Upper lobe of left lung (tissue), 4 donors: ENCODE measurements at regions not wholly inside any gene's neighbourhood (a gene's known extent, or its start where the extent isn't known, plus 50 kb on each side); places are given as distances from the start of the nearest gene placed in this dataset.

Experiments used
- CTCF ChIP-seq, 6 experiments: fragments of 450-650 bp in 4 of 6; fragments of 200-600 bp in 2 of 6; sonication (generic) in 2 of 6; IDR thresholded peaks; one replicate each; pipeline ENCODE4 v1.5.1; 2016 to 2019; ENCODE audit warnings: antibody characterized with exemption in 6 of 6
- EP300 ChIP-seq, 4 donors: sonication (generic); formaldehyde crosslinking; IDR thresholded peaks; one replicate each; pipeline ENCODE4 v1.5.1; 2017; ENCODE audit warnings: antibody characterized with exemption in 4 of 4, control low read depth in 2 of 4
- POLR2A ChIP-seq, 4 donors: fragments of 450-650 bp; IDR thresholded peaks; one replicate each; pipeline ENCODE4 v1.5.1; 2016 to 2017; ENCODE audit warnings: antibody characterized with exemption in 4 of 4, mild to moderate bottlenecking in 2 of 4
- POLR2AphosphoS5 ChIP-seq, 2 donors: sonication (generic); formaldehyde crosslinking; IDR thresholded peaks; one replicate each; pipeline ENCODE4 v1.5.1; 2017; ENCODE audit warnings: antibody characterized with exemption in 2 of 2

- TF ChIP-seq CTCF (IDR thresholded peaks at IDR 0.05): no peak
- no peak for TF ChIP-seq POLR2A (IDR thresholded peaks at IDR 0.05)
- TF ChIP-seq EP300 (IDR thresholded peaks at IDR 0.05): no peak
- TF ChIP-seq POLR2AphosphoS5 (IDR thresholded peaks at IDR 0.05): no peak
These were observed 480.9 kb upstream of the TMEFF2 start for GRCh38 chr2:192675681-192676080.
